Caco-2 (cell line): ENCODE measurements at regions not wholly inside any gene's neighbourhood (a gene's known extent, or its start where the extent isn't known, plus 50 kb on each side); places are given as distances from the start of the nearest gene placed in this dataset.

Experiments
- BruUV-seq: library from RNA; stranded (reverse); fragments of 400-500 nt; replicated peaks from 2 replicates; lab custom pipeline; 2021; lab: Mats Ljungman, UMichigan
- CTCF ChIA-PET: fragments of 300-600 bp; sonication (Branson Sonifier 250); formaldehyde crosslinking; loops from one replicate; lab custom pipeline; 2022; ENCODE audit warnings: antibody characterized with exemption; lab: Charles Lee
- POLR2A ChIA-PET: fragments of 300-600 bp; sonication (Branson Sonifier 250); formaldehyde crosslinking; loops from one replicate; lab custom pipeline; 2022; ENCODE audit warnings: antibody characterized with exemption; lab: Charles Lee
- DNase-seq, 2 experiments: peaks; one replicate each; pipeline versions ENCODE4 v3.0.0 to v3.0.0-alpha.2; 2020 to 2022
- H3K27me3 ChIP-seq: replicated peaks from 2 replicates; pipeline ENCODE4 v1.6.0; 2011; ENCODE audit warnings: low read length; ENCODE audit not compliant: control insufficient read depth, insufficient read depth
- H3K36me3 ChIP-seq: 2 replicates; pipeline ENCODE4 v1.5.1; 2011; ENCODE audit warnings: low read length; ENCODE audit not compliant: control insufficient read depth, insufficient read depth
- H3K4me1 ChIP-seq: fragments of 250-450 bp; sonication (Bioruptor Pico); 2 replicates; pipeline ENCODE4 v1.5.1; 2020; ENCODE audit warnings: mild to moderate bottlenecking
- H3K4me3 ChIP-seq: 2 replicates; pipeline ENCODE4 v1.5.1; 2011; ENCODE audit warnings: low read depth, mild to moderate bottlenecking, control low read depth, low read length
- H3K9me3 ChIP-seq: fragments of 250-450 bp; sonication (Bioruptor Pico); 2 replicates; pipeline ENCODE4 v1.5.1; 2020; ENCODE audit warnings: mild to moderate bottlenecking, moderate library complexity
- H3K27ac Mint-ChIP-seq: one replicate; pipeline ENCODE4 v1.8.0; 2022; ENCODE audit warnings: mixed read lengths; ENCODE audit not compliant: unreplicated experiment
- H3K27me3 Mint-ChIP-seq: one replicate; pipeline ENCODE4 v1.8.0; 2022; ENCODE audit warnings: mixed read lengths; ENCODE audit not compliant: insufficient read depth, unreplicated experiment
- H3K36me3 Mint-ChIP-seq: one replicate; pipeline ENCODE4 v1.8.0; 2022; ENCODE audit warnings: mild to moderate bottlenecking, mixed read lengths; ENCODE audit not compliant: insufficient read depth, unreplicated experiment
- H3K4me1 Mint-ChIP-seq: one replicate; pipeline ENCODE4 v1.8.0; 2022; ENCODE audit warnings: low read depth, mixed read lengths; ENCODE audit not compliant: unreplicated experiment
- H3K4me3 Mint-ChIP-seq: one replicate; pipeline ENCODE4 v1.8.0; 2022; ENCODE audit warnings: mild to moderate bottlenecking, moderate library complexity, mixed read lengths; ENCODE audit not compliant: unreplicated experiment
- H3K9me3 Mint-ChIP-seq: one replicate; pipeline ENCODE4 v1.8.0; 2022; ENCODE audit warnings: mixed read lengths; ENCODE audit not compliant: unreplicated experiment
- CTCF ChIP-seq, 2 experiments: fragments of 200-600 bp in 1 of 2; IDR thresholded peaks; 1 replicate in 1 of 2; 2 replicates in 1 of 2; pipeline versions ENCODE4 v1.5.1 to v1.8.0; 2011 to 2022; ENCODE audit warnings: antibody characterized with exemption in 1 of 2, control low read depth in 1 of 2, inconsistent platforms in 1 of 2, low read depth in 1 of 2, low read length in 1 of 2, mild to moderate bottlenecking in 1 of 2, moderate library complexity in 1 of 2; ENCODE audit not compliant: insufficient read depth in 1 of 2, severe bottlenecking in 1 of 2, unreplicated experiment in 1 of 2
- intact Hi-C: fragments of 100-400 bp; cut with micrococcal nuclease; formaldehyde crosslinking; loops from one replicate; pipeline ENCODE4 v1.10.0; 2022; ENCODE audit not compliant: unreplicated experiment

- no peaks in the 10 kb centered on the region for H3K36me3 ChIP-seq
- intact Hi-C loops = no loop called here
- CTCF ChIA-PET = no interaction called here
These were observed 201.5 kb upstream of the ZSWIM2 start for GRCh38 chr2:187050409-187050998.

GRCh38 chr2:187037310-187037709 is 188.3 kb upstream of the ZSWIM2 start:
- Mint-ChIP-seq H3K4me1 (no peaks in the 10 kb centered on the region), H3K36me3 (no peaks in the 10 kb centered on the region), H3K4me3 (no peak overlapping the region), H3K27me3 (no peaks in the 10 kb centered on the region), H3K27ac (no peak overlapping the region), H3K9me3 (no peaks in the 10 kb centered on the region)
- DNase-seq = no peak
- Histone ChIP-seq H3K9me3 (no peaks in the 10 kb centered on the region), H3K36me3 (no peaks in the 10 kb centered on the region), H3K4me3 (no peak overlapping the region), H3K4me1 (no peaks in the 10 kb centered on the region), H3K27me3 (no peaks in the 10 kb centered on the region)
- BruUV-seq = no TSS peak
- CTCF ChIA-PET = no interaction called here
- POLR2A ChIA-PET = no interaction called here
- intact Hi-C loops = no loop called here
- TF ChIP-seq CTCF (IDR thresholded peaks at IDR 0.05; ENCODE audit: insufficient read depth in 1 of 2, low read depth in 1 of 2, low read length in 1 of 2, severe bottlenecking in 1 of 2, unreplicated experiment in 1 of 2) = no peak

More at GRCh38 chr2:187050409-187050998, 201.5 kb upstream of the ZSWIM2 start:
- H3K27me3 ChIP-seq = no peaks in the 10 kb centered on the region
- no peak overlapping the region for H3K4me3 ChIP-seq
- POLR2A ChIA-PET = no interaction called here
- H3K4me1 ChIP-seq = no peaks in the 10 kb centered on the region
- Mint-ChIP-seq H3K9me3 (no peaks in the 10 kb centered on the region), H3K27me3 (peaks cover 3% of the 10 kb centered on the region), H3K36me3 (no peaks in the 10 kb centered on the region), H3K27ac (no peak overlapping the region), H3K4me1 (no peaks in the 10 kb centered on the region), H3K4me3 (no peak overlapping the region)
- BruUV-seq = no TSS peak
- no peaks in the 10 kb centered on the region for H3K9me3 ChIP-seq
- no peak for TF ChIP-seq CTCF (IDR thresholded peaks at IDR 0.05; ENCODE audit: insufficient read depth in 1 of 2, low read depth in 1 of 2, low read length in 1 of 2, severe bottlenecking in 1 of 2, unreplicated experiment in 1 of 2)
- no peak for DNase-seq

- no peak overlapping the region for H3K4me3 Mint-ChIP-seq
- Histone ChIP-seq H3K4me3 (no peak overlapping the region), H3K27me3 (no peaks in the 10 kb centered on the region), H3K9me3 (0 out of 2 replicates have a peak, but pooled peaks cover under 1% of the 10 kb centered on the region), H3K36me3 (no peaks in the 10 kb centered on the region), H3K4me1 (no peaks in the 10 kb centered on the region)
- POLR2A ChIA-PET = no interaction called here
- no TSS peak for BruUV-seq
- DNase-seq = no peak
- CTCF ChIA-PET = no interaction called here
- TF ChIP-seq CTCF (IDR thresholded peaks at IDR 0.05; ENCODE audit: insufficient read depth in 1 of 2, low read depth in 1 of 2, low read length in 1 of 2, severe bottlenecking in 1 of 2, unreplicated experiment in 1 of 2) = no peak
- no peaks in the 10 kb centered on the region for H3K36me3 Mint-ChIP-seq
- intact Hi-C loops = no loop called here
- no peaks in the 10 kb centered on the region for H3K4me1 Mint-ChIP-seq
- no peak overlapping the region for H3K27ac Mint-ChIP-seq
- H3K27me3 Mint-ChIP-seq = no peaks in the 10 kb centered on the region
- no peaks in the 10 kb centered on the region for H3K9me3 Mint-ChIP-seq
These were observed 185.5 kb upstream of the ZSWIM2 start for GRCh38 chr2:187034434-187034833.
